ENCODE measurements at regions not wholly inside any gene's neighbourhood (a gene's known extent, or its start where the extent isn't known, plus 50 kb on each side); places are given as distances from the start of the nearest gene placed in this dataset.

DNA sequence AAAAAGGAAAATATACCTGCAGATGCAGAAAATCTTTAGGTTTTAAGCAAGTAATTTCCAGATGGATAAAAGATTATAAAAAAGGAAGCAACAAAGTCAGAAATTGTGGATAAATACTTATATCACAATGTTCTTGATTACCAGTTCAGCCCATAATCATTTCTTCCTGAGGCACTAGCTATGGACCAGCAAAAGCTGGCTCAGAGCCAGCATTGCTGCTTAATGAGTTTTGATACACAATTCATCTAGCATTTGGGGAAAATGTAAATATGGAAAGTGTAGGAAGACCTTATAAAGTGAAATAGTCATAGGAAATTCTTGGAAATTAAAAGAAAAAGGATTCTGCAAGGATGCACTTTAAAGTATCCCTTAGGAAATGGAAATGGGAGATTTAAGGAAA, 168.3 kb upstream of the GBE1 start:
- H3K4me3 ChIP-seq (ENCODE audit: low read depth, low read length): no peak overlapping the region
- no peaks in the 10 kb centered on the region for H3K27me3 ChIP-seq (ENCODE audit: control insufficient read depth, insufficient read depth, low read length)
- no peaks in the 10 kb centered on the region for H3K9me3 ChIP-seq (ENCODE audit: control insufficient read depth, insufficient read depth, low read length)
- H3K36me3 ChIP-seq (ENCODE audit: control insufficient read depth, insufficient read depth, low read length): no peaks in the 10 kb centered on the region
- H3K27ac ChIP-seq (ENCODE audit: low read depth, low read length): no peak overlapping the region
- H3K9ac ChIP-seq (ENCODE audit: low read depth, low read length): no peak overlapping the region
- H3K4me1 ChIP-seq (ENCODE audit: control insufficient read depth, insufficient read depth, low read length): no peaks in the 10 kb centered on the region

DNA sequence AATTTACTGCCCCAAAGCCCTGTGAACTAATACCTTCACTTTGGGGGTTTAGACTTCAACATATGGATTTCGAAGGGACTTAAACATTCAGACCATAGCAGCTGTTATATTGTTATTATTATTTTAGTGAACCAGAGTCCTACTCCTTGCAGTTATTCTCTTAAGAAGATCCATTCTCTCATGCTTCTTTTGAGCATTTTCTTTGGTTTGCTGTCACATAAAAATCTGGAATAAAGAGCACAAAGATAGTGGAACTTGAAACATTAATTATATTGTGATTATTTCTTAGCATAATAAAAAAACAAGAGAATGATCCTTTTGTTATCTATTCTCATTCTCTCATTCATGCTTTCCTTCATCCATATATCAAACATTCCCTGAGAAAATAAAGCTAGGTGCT, 166.4 kb upstream of the GBE1 start:
- Histone ChIP-seq H3K9me3 (ENCODE audit: control insufficient read depth, insufficient read depth, low read length) (no peaks in the 10 kb centered on the region), H3K27ac (ENCODE audit: low read depth, low read length) (no peak overlapping the region), H3K4me3 (ENCODE audit: low read depth, low read length) (no peak overlapping the region)

DNA sequence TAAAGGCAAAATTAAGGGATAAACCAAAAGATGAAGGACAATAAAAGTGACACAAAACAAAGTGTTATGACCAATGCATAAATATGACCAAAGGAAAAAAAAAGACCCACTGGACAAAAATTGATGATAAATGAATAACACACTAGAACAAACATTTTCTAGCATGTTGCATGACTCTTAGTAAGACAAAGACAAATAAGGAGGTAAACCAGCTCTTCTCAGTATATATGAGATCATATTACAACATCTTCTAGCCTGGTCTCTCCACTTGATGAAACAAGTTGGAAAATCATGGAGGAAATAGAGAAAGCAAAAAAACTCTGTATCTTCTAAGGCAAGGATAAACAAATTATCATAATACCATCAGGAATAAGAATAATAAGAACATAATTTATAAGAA, 163.9 kb upstream of the GBE1 start:
- no peaks in the 10 kb centered on the region for H3K4me1 ChIP-seq (ENCODE audit: control insufficient read depth, insufficient read depth, low read length)
- H3K27ac ChIP-seq (ENCODE audit: low read depth, low read length): no peak overlapping the region
- H3K36me3 ChIP-seq (ENCODE audit: control insufficient read depth, insufficient read depth, low read length): no peaks in the 10 kb centered on the region
- no peaks in the 10 kb centered on the region for H3K27me3 ChIP-seq (ENCODE audit: control insufficient read depth, insufficient read depth, low read length)
- H3K9me3 ChIP-seq (ENCODE audit: control insufficient read depth, insufficient read depth, low read length): no peaks in the 10 kb centered on the region
- H3K9ac ChIP-seq (ENCODE audit: low read depth, low read length): no peak overlapping the region
- no peak overlapping the region for H3K4me3 ChIP-seq (ENCODE audit: low read depth, low read length)

More for the DNA sequence above, 166.4 kb upstream of the GBE1 start:
- Histone ChIP-seq H3K27me3 (ENCODE audit: control insufficient read depth, insufficient read depth, low read length) (no peaks in the 10 kb centered on the region), H3K36me3 (ENCODE audit: control insufficient read depth, insufficient read depth, low read length) (no peaks in the 10 kb centered on the region), H3K9ac (ENCODE audit: low read depth, low read length) (no peak overlapping the region), H3K4me1 (ENCODE audit: control insufficient read depth, insufficient read depth, low read length) (no peaks in the 10 kb centered on the region)

DNA sequence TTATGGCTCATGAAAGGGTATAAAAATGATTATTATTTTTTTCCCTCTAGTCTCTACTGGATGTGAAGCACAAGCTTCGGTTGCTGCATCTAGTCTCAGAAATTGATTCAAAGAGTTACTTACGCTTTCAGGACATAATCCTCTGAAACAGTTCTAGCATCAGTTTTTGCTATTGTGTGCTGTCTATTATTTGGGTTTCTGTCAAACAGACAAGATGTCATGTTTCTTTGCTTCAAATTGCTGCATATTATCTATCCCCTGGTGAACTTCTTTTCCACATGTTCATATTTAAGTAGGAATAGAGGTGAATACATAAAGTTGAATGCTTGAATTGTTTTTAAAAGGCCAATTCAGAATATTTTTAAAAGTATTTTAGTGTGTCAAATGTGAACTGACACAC, 161.6 kb upstream of the GBE1 start:
- no peaks in the 10 kb centered on the region for H3K27me3 ChIP-seq (ENCODE audit: control insufficient read depth, insufficient read depth, low read length)
- no peak overlapping the region for H3K27ac ChIP-seq (ENCODE audit: low read depth, low read length)
- no peaks in the 10 kb centered on the region for H3K36me3 ChIP-seq (ENCODE audit: control insufficient read depth, insufficient read depth, low read length)
- no peak overlapping the region for H3K4me3 ChIP-seq (ENCODE audit: low read depth, low read length)
- H3K9ac ChIP-seq (ENCODE audit: low read depth, low read length): no peak overlapping the region
- no peaks in the 10 kb centered on the region for H3K9me3 ChIP-seq (ENCODE audit: control insufficient read depth, insufficient read depth, low read length)
- H3K4me1 ChIP-seq (ENCODE audit: control insufficient read depth, insufficient read depth, low read length): no peaks in the 10 kb centered on the region

DNA sequence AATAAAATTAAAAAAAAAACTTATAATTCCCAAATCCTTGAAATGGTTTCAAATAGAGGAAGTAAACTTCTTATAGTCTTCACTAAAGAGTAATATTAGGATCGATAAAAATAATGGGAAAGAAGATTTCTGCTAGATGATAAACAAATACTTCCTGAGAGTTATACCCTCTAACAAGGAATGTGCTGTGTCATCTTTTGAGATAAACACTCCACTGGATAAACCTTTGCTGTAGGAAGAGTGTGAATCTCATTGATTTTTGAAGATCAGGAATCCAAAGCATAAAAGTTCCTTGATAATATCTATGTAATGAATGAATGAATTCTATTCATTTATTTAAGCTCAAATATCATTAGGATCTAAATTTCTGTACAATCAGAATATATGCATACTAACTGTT, 161.0 kb upstream of the GBE1 start:
- Histone ChIP-seq H3K27me3 (ENCODE audit: control insufficient read depth, insufficient read depth, low read length) (no peaks in the 10 kb centered on the region), H3K4me3 (ENCODE audit: low read depth, low read length) (no peak overlapping the region), H3K27ac (ENCODE audit: low read depth, low read length) (no peak overlapping the region), H3K4me1 (ENCODE audit: control insufficient read depth, insufficient read depth, low read length) (no peaks in the 10 kb centered on the region), H3K36me3 (ENCODE audit: control insufficient read depth, insufficient read depth, low read length) (no peaks in the 10 kb centered on the region), H3K9ac (ENCODE audit: low read depth, low read length) (no peak overlapping the region), H3K9me3 (ENCODE audit: control insufficient read depth, insufficient read depth, low read length) (no peaks in the 10 kb centered on the region)

DNA sequence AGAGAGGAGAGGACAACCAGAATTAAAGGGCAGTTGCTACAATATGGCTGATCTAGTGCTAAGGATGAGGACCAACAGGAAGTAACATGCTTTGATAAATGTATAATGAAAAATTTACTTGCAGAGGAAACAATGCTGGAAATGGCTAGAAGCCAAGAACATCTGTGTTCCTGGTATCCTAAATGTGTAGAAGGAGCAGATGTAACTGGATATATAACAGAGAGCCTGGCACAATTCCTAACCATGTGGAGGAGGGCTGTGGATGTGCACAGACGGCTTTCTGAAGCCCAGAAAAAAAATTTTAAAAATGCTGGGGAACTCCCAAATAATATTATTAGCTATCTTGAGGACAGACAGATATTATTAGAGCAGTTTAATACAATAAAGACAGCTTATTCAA, 159.4 kb upstream of the GBE1 start:
- no peak overlapping the region for H3K27ac ChIP-seq (ENCODE audit: low read depth, low read length)
- no peak overlapping the region for H3K4me3 ChIP-seq (ENCODE audit: low read depth, low read length)
- no peaks in the 10 kb centered on the region for H3K9me3 ChIP-seq (ENCODE audit: control insufficient read depth, insufficient read depth, low read length)
- H3K27me3 ChIP-seq (ENCODE audit: control insufficient read depth, insufficient read depth, low read length): no peaks in the 10 kb centered on the region
- H3K9ac ChIP-seq (ENCODE audit: low read depth, low read length): no peak overlapping the region
- no peaks in the 10 kb centered on the region; the same call in 1 of the 2 replicates for H3K4me1 ChIP-seq (ENCODE audit: control insufficient read depth, insufficient read depth, low read length)
- H3K36me3 ChIP-seq (ENCODE audit: control insufficient read depth, insufficient read depth, low read length): no peaks in the 10 kb centered on the region

DNA sequence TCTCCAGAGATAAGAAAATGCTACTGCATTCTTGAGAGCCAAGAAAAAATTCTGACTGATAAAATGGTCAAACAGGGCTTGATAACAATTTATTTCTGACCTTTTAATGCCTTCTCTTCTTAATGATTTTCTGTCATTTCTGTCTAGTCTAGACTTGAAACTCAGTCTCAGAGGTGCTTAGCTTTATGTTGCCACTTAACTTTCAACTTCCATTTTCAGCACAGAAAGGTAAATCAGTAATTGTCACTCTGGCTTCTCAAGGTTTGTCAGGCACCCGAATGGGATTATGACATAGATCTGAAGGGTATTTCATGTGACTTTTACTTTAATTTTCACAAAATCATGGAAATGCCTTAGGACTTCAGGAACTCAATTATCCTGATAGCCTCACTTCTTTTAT, 155.4 kb upstream of the GBE1 start:
- Histone ChIP-seq H3K9me3 (ENCODE audit: control insufficient read depth, insufficient read depth, low read length) (no peaks in the 10 kb centered on the region), H3K9ac (ENCODE audit: low read depth, low read length) (no peak overlapping the region), H3K36me3 (ENCODE audit: control insufficient read depth, insufficient read depth, low read length) (no peaks in the 10 kb centered on the region), H3K27me3 (ENCODE audit: control insufficient read depth, insufficient read depth, low read length) (no peaks in the 10 kb centered on the region), H3K4me1 (ENCODE audit: control insufficient read depth, insufficient read depth, low read length) (peaks cover 10% of the 10 kb centered on the region; the same call in 1 of the 2 replicates), H3K27ac (ENCODE audit: low read depth, low read length) (no peak overlapping the region), H3K4me3 (ENCODE audit: low read depth, low read length) (no peak overlapping the region)

DNA sequence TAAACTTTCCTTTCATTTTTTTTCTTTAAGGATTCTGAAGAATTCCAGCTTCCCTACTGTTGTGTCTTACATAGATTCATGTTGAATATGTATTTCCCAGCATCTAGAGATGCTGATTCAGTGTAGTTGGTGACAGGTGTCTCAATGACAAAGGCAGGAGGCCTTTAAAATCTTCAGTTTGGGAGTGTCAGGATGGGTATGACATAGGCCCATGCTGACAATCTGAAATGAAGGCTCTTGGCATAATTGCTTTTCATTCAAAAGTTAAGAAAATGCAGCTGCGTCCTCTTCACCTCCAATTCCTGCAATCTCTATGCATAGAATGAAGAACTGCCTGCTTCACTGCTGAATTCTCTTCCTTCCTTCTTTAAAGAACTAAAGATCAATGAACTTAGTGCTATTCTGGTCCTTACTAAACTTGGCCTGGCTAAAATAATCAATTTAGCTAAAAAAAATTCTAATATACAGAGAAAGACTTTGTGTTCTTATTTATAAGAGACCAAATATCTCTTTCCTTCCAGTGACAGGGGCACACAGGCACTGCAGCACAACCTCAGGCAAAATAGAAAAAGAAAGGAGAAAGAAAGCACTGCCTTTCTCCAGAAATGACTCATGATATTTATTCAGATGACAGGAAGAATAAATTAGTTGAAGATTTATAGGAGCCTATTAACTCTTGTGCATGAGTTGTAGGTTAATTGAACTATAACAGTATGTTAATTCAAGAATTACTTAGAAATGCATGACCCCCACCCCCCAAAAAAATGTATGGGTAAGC, 152.6 kb upstream of the GBE1 start:
- H3K4me1 ChIP-seq (ENCODE audit: control insufficient read depth, insufficient read depth, low read length): peaks cover 10% of the 10 kb centered on the region; the same call in 1 of the 2 replicates
- H3K9me3 ChIP-seq (ENCODE audit: control insufficient read depth, insufficient read depth, low read length): no peaks in the 10 kb centered on the region
- no peaks in the 10 kb centered on the region for H3K36me3 ChIP-seq (ENCODE audit: control insufficient read depth, insufficient read depth, low read length)
- H3K27ac ChIP-seq (ENCODE audit: low read depth, low read length): no peak overlapping the region
- no peak overlapping the region for H3K4me3 ChIP-seq (ENCODE audit: low read depth, low read length)
- H3K9ac ChIP-seq (ENCODE audit: low read depth, low read length): no peak overlapping the region
- no peaks in the 10 kb centered on the region for H3K27me3 ChIP-seq (ENCODE audit: control insufficient read depth, insufficient read depth, low read length)

DNA sequence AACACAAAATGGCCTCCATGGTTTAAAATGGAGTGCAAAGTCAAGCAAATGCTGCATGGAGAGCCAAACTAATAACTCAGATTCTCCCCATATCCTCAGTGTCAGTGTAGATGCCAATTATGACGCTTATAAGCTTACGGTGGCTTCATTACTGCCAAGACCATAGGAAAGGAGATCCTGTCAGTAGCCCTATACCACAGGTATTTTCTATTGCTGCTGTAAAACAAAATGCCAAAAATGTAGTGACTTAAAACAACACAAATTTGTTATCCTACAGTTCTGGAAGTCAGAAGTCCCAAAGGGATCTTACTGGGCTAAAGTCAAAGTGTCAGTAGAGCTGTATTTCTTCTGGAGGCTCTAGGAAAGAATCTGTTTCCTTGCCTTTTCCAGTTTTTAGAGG, 149.8 kb upstream of the GBE1 start:
- Histone ChIP-seq H3K36me3 (ENCODE audit: control insufficient read depth, insufficient read depth, low read length) (no peaks in the 10 kb centered on the region), H3K9me3 (ENCODE audit: control insufficient read depth, insufficient read depth, low read length) (no peaks in the 10 kb centered on the region), H3K9ac (ENCODE audit: low read depth, low read length) (no peak overlapping the region), H3K27me3 (ENCODE audit: control insufficient read depth, insufficient read depth, low read length) (no peaks in the 10 kb centered on the region), H3K27ac (ENCODE audit: low read depth, low read length) (no peak overlapping the region), H3K4me1 (ENCODE audit: control insufficient read depth, insufficient read depth, low read length) (peaks cover 10% of the 10 kb centered on the region; the same call in 1 of the 2 replicates), H3K4me3 (ENCODE audit: low read depth, low read length) (no peak overlapping the region)

DNA sequence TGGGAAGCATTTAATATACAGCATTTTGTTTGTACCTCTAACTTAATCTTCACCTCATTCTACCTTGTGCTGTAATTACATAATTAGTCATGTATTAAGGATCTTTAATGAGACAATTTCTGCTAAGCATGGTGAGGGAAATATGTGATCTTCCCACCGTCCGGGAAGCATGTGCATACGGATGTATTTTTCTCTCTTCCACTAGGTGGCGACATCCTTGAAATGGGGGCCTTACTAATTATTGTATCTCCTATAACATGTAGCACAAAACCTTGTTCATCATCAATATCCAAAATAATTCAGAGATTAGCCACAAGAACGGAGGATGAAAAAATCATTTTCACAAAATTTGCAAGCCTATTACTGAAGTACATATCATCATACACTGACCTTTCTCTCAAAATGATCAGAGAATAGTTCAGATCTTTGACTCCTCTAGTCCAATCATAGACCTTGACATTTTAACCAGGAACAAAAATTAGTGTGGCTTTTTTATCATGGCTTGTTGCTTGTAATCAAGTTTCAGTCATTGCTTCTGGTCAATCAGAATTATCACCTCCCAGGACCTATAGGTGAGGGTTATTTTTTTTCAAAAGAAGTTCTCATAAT, 148.9 kb upstream of the GBE1 start:
- no peaks in the 10 kb centered on the region for H3K27me3 ChIP-seq (ENCODE audit: control insufficient read depth, insufficient read depth, low read length)
- no peak overlapping the region for H3K9ac ChIP-seq (ENCODE audit: low read depth, low read length)
- H3K9me3 ChIP-seq (ENCODE audit: control insufficient read depth, insufficient read depth, low read length): no peaks in the 10 kb centered on the region
- H3K4me1 ChIP-seq (ENCODE audit: control insufficient read depth, insufficient read depth, low read length): peaks cover 10% of the 10 kb centered on the region; the same call in 1 of the 2 replicates
- no peak overlapping the region for H3K4me3 ChIP-seq (ENCODE audit: low read depth, low read length)
- H3K36me3 ChIP-seq (ENCODE audit: control insufficient read depth, insufficient read depth, low read length): no peaks in the 10 kb centered on the region
- H3K27ac ChIP-seq (ENCODE audit: low read depth, low read length): no peak overlapping the region

DNA sequence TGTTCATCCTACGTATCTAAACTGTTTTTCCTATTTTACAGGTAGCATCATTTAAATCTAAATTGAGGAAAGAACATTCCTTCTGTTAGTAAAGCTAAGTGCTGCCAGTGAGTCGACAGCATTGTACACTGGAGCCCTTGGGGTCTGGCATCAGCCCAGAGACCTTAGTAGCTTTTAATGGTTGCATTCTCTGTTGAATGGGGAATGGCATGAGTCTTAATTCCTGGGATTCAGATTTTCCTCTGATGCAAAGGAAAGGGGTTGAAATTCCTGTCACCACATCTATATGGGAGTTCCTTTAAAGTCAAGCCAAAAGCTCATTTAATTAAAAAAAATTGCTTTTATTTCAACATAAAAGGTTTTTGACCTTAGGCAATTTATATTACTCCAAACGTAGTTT, 148.4 kb upstream of the GBE1 start:
- Histone ChIP-seq H3K4me3 (ENCODE audit: low read depth, low read length) (no peak overlapping the region), H3K9me3 (ENCODE audit: control insufficient read depth, insufficient read depth, low read length) (no peaks in the 10 kb centered on the region), H3K9ac (ENCODE audit: low read depth, low read length) (no peak overlapping the region), H3K4me1 (ENCODE audit: control insufficient read depth, insufficient read depth, low read length) (peaks cover 10% of the 10 kb centered on the region; the same call in 1 of the 2 replicates), H3K27ac (ENCODE audit: low read depth, low read length) (no peak overlapping the region), H3K27me3 (ENCODE audit: control insufficient read depth, insufficient read depth, low read length) (no peaks in the 10 kb centered on the region), H3K36me3 (ENCODE audit: control insufficient read depth, insufficient read depth, low read length) (no peaks in the 10 kb centered on the region)
